Liver (tissue), 8 donors: ENCODE measurements at regions not wholly inside any gene's neighbourhood (a gene's known extent, or its start where the extent isn't known, plus 50 kb on each side); places are given as distances from the start of the nearest gene placed in this dataset.

Source experiments
- DNase-seq: peaks from one replicate; pipeline ENCODE4 v3.0.0-alpha.2; 2017; ENCODE audit warnings: low spot score
- H3K27ac ChIP-seq, 2 donors: one replicate each; pipeline ENCODE4 v1.7.0; 2013; ENCODE audit warnings: inconsistent platforms in 2 of 2, low read length in 2 of 2, control low read depth in 1 of 2, low read depth in 1 of 2, mild to moderate bottlenecking in 1 of 2
- H3K27me3 ChIP-seq, 4 donors: one replicate each; pipeline versions ENCODE4 v1.6.1 to v1.7.0; 2013; ENCODE audit warnings: low read length in 3 of 4, inconsistent platforms in 1 of 4, mild to moderate bottlenecking in 1 of 4, moderate library complexity in 1 of 4; ENCODE audit not compliant: control insufficient read depth in 4 of 4, insufficient read depth in 4 of 4
- H3K36me3 ChIP-seq, 4 donors: one replicate each; pipeline versions ENCODE4 v1.6.1 to v1.7.0; 2013; ENCODE audit warnings: low read length in 3 of 4, mild to moderate bottlenecking in 3 of 4, low read depth in 1 of 4, moderate library complexity in 1 of 4; ENCODE audit not compliant: control insufficient read depth in 4 of 4, insufficient read depth in 3 of 4
- H3K4me1 ChIP-seq, 4 donors: one replicate each; pipeline versions ENCODE4 v1.6.1 to v1.7.0; 2013; ENCODE audit warnings: low read length in 3 of 4, mild to moderate bottlenecking in 3 of 4, moderate library complexity in 1 of 4; ENCODE audit not compliant: control insufficient read depth in 4 of 4, insufficient read depth in 4 of 4
- H3K4me3 ChIP-seq, 3 donors: one replicate each; pipeline versions ENCODE4 v1.6.1 to v1.7.0; 2013; ENCODE audit warnings: low read length in 3 of 3, control low read depth in 1 of 3, low read depth in 1 of 3, mild to moderate bottlenecking in 1 of 3
- H3K9ac ChIP-seq, 2 donors: one replicate each; pipeline ENCODE4 v1.7.0; 2013; ENCODE audit warnings: low read length in 2 of 2, mild to moderate bottlenecking in 2 of 2, moderate library complexity in 2 of 2, control low read depth in 1 of 2, low read depth in 1 of 2
- H3K9me3 ChIP-seq, 4 donors: one replicate each; pipeline versions ENCODE4 v1.6.1 to v1.7.0; 2013; ENCODE audit warnings: low read length in 3 of 4; ENCODE audit not compliant: control insufficient read depth in 4 of 4
- ATF3 ChIP-seq: IDR thresholded peaks from 2 replicates; pipeline ENCODE4 v1.6.1; 2016; ENCODE audit warnings: antibody characterized with exemption
- EGR1 ChIP-seq, 2 donors: IDR thresholded peaks; 2 replicates each; pipeline ENCODE4 v1.6.1; 2016 to 2018; ENCODE audit warnings: antibody characterized with exemption in 2 of 2, low read depth in 2 of 2
- FOXA1 ChIP-seq: IDR thresholded peaks from 2 replicates; pipeline ENCODE4 v1.6.1; 2016; ENCODE audit warnings: antibody characterized with exemption
- FOXA2 ChIP-seq: IDR thresholded peaks from 2 replicates; pipeline ENCODE4 v1.6.1; 2016; ENCODE audit warnings: antibody characterized with exemption
- GABPA ChIP-seq, 2 donors: IDR thresholded peaks in 1 of 2; conservative IDR thresholded peaks in 1 of 2; 2 replicates each; pipeline ENCODE4 v1.6.1; 2016; ENCODE audit warnings: antibody characterized with exemption in 2 of 2, mild to moderate bottlenecking in 1 of 2, moderate library complexity in 1 of 2
- HNF4A ChIP-seq, 2 donors: conservative IDR thresholded peaks; 2 replicates each; pipeline ENCODE4 v1.6.1; 2016; ENCODE audit warnings: antibody characterized with exemption in 2 of 2, mild to moderate bottlenecking in 2 of 2
- HNF4G ChIP-seq: IDR thresholded peaks from 2 replicates; pipeline ENCODE4 v1.6.1; 2016; ENCODE audit warnings: antibody characterized with exemption
- NR2F2 ChIP-seq: IDR thresholded peaks from 2 replicates; pipeline ENCODE4 v1.6.1; 2016; ENCODE audit warnings: antibody characterized with exemption
- RAD21 ChIP-seq, 2 donors: IDR thresholded peaks; 2 replicates each; pipeline ENCODE4 v1.6.1; 2016; ENCODE audit warnings: antibody characterized with exemption in 2 of 2, mild to moderate bottlenecking in 2 of 2
- REST ChIP-seq: IDR thresholded peaks from 2 replicates; pipeline ENCODE4 v1.6.1; 2016; ENCODE audit warnings: antibody characterized with exemption, mild to moderate bottlenecking
- RXRA ChIP-seq, 2 donors: IDR thresholded peaks; 2 replicates each; pipeline ENCODE4 v1.6.1; 2017 to 2018; ENCODE audit warnings: antibody characterized with exemption in 2 of 2, mild to moderate bottlenecking in 1 of 2
- SP1 ChIP-seq: IDR thresholded peaks from 2 replicates; pipeline ENCODE4 v1.6.1; 2018; ENCODE audit warnings: antibody characterized with exemption, mild to moderate bottlenecking
- ZBTB33 ChIP-seq: IDR thresholded peaks from 2 replicates; pipeline ENCODE4 v1.6.1; 2016; ENCODE audit warnings: antibody characterized with exemption
- WGBS: extraction: QIAGEN DNeasy Blood & Tissue Kit; methylation state at CpG from one replicate; pipeline ENCODE4 v1.1.7; 2013; 5-methylcytosine and 5-hydroxymethylcytosine counted together
- TF ChIP-seq, protein P1 (sequence below): fragments of 150-350 bp; IDR thresholded peaks from 2 replicates; pipeline ENCODE4 v1.5.1; 2017; ENCODE audit warnings: improper control_type of control experiment, low read depth, low read length; ENCODE audit not compliant: missing input control
- donor health status: healthy.
- donor health status: healthy.
- donor health status: healthy.
- donor health status: healthy.
- donor health status: healthy.

- no peak for TF ChIP-seq ZBTB33
- no peak for TF ChIP-seq SP1
- TF ChIP-seq HNF4G, result no peak
- TF ChIP-seq RXRA (IDR thresholded peaks at IDR 0.05), result no peak
- TF ChIP-seq, protein P1, sequence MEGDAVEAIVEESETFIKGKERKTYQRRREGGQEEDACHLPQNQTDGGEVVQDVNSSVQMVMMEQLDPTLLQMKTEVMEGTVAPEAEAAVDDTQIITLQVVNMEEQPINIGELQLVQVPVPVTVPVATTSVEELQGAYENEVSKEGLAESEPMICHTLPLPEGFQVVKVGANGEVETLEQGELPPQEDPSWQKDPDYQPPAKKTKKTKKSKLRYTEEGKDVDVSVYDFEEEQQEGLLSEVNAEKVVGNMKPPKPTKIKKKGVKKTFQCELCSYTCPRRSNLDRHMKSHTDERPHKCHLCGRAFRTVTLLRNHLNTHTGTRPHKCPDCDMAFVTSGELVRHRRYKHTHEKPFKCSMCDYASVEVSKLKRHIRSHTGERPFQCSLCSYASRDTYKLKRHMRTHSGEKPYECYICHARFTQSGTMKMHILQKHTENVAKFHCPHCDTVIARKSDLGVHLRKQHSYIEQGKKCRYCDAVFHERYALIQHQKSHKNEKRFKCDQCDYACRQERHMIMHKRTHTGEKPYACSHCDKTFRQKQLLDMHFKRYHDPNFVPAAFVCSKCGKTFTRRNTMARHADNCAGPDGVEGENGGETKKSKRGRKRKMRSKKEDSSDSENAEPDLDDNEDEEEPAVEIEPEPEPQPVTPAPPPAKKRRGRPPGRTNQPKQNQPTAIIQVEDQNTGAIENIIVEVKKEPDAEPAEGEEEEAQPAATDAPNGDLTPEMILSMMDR, result no peak
- no peak for TF ChIP-seq NR2F2
Measured at GRCh38 chr11:13875643-13876042, 86.9 kb upstream of the SPON1 start (continued).

GRCh38 chr11:13876423-13876822 lies 86.1 kb upstream of the SPON1 start:
- H3K4me1 ChIP-seq, result no peaks in the 10 kb centered on the region
- H3K9ac ChIP-seq, result no peak overlapping the region
- no peak for DNase-seq
- H3K27me3 ChIP-seq, result peaks cover 0 to 5% (median 0%) of the 10 kb centered on the region in 4 donors
- whole genome bisulfite sequencing, result 82% methylated on average over 2 of the region's 2 CpGs
- H3K4me3 ChIP-seq, result no peak overlapping the region
- TF ChIP-seq ATF3, result no peak
- TF ChIP-seq HNF4G, result no peak
- TF ChIP-seq, protein P1, result no peak
- no peak for TF ChIP-seq FOXA1
- TF ChIP-seq NR2F2, result no peak
- no peak for TF ChIP-seq REST
- H3K36me3 ChIP-seq, result no peaks in the 10 kb centered on the region
- H3K9me3 ChIP-seq, result no peaks in the 10 kb centered on the region
- H3K27ac ChIP-seq, result no peak overlapping the region

GRCh38 chr11:13878077-13878476 lies 84.4 kb upstream of the SPON1 start:
- Histone ChIP-seq H3K27ac (no peak overlapping the region), H3K36me3 (no peaks in the 10 kb centered on the region), H3K4me1 (no peaks in the 10 kb centered on the region), H3K9me3 (no peaks in the 10 kb centered on the region), H3K4me3 (no peak overlapping the region), H3K9ac (no peak overlapping the region), H3K27me3 (no peaks in the 10 kb centered on the region)
- no peak for DNase-seq
- TF ChIP-seq NR2F2 (no peak), ATF3 (no peak), HNF4A (conservative IDR thresholded peaks at IDR 0.05) (no peak), RAD21 (IDR thresholded peaks at IDR 0.05) (no peak), EGR1 (IDR thresholded peaks at IDR 0.05; ENCODE audit: low read depth in 2 of 2) (no peak), GABPA (IDR thresholded peaks at IDR 0.05 in 1 of 2, conservative IDR thresholded peaks at IDR 0.05 in 1 of 2) (no peak), FOXA2 (no peak)
- WGBS, result 91% methylated on average over 1 of the region's 1 CpG
